ENCODE measurements at regions not wholly inside any gene's neighbourhood (a gene's known extent, or its start where the extent isn't known, plus 50 kb on each side); places are given as distances from the start of the nearest gene placed in this dataset.
A peak's percentile ranks its signal among the peaks of the same experiment; 100 is the strongest.

GRCh38 chr2:861655-862354, 88.8 kb upstream of the SNTG2 start:
- no peak for FAIRE-seq
- DNase-seq (ENCODE audit: insufficient read length, low spot score): no peak

- no peak for FAIRE-seq
These were observed 90.3 kb upstream of the SNTG2 start for GRCh38 chr2:860259-860855.

DNA sequence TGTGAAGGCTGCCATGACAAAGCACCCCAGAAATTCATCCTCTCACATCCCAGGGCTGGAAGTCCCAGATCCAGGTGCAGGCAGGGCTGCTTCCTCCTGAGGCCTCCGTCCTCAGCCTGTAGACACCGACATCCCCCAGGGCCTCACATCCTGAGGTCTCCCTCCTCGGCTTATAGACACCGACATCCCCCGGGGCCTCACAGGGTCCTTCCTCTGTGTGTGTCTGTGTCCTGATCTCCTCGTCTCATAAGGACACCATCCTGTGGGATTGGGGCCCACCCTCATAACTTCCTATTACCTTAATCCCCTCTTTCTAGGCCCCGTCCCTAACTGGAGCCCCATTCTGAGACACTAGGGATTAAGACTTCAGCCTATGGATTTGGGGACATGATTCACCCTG, 92.0 kb upstream of the SNTG2 start:
- FAIRE-seq (no peak), DNase-seq (ENCODE audit: insufficient read length, low spot score) (no peak)

More at GRCh38 chr2:860259-860855, 90.3 kb upstream of the SNTG2 start:
- DNase-seq (ENCODE audit: insufficient read length, low spot score): no peak

DNA sequence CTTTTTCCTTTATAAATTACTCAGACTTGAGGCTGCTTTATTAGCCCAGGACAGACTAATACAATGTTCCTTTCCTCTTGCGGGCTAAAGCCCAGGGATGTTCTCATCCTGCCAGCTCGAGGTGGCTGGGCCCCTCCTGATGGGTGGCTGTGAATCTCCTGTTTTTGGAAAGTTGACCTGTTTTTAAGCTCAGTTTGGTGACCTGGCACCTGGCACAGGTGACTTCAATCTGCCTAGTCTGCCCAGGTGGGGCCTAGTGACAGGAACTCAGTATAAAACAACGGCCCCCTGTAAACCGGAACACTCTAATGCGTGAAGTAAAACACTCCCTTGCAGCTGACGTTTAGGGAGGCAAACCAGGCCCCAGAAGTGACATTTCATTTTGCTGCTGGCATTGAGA, 92.7 kb upstream of the SNTG2 start:
- FAIRE-seq (no peak), DNase-seq (ENCODE audit: insufficient read length, low spot score) (no peak)

DNA sequence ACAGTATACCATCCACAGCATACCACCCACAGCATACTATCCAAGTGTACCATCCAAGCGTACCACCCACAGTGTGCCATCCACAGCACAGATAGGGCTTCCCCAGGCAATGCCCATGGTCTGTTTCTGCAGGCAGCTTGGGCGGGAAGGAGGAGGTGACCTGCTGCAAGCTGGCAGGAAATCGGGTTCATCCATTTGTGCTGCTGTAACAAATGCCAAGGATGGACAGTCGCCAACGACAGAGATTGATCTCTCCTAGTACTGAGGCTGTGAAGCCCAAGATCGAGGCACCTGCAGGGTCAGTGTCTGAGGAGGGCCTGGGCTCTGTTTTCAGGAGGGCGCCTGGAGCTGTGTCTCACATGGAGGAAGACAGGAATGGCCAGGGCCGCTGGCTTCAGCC, 93.6 kb upstream of the SNTG2 start:
- no peak for DNase-seq (ENCODE audit: insufficient read length, low spot score)
- no peak for FAIRE-seq

- FAIRE-seq: no peak
These were observed 94.2 kb upstream of the SNTG2 start for GRCh38 chr2:856456-856855.

GRCh38 chr2:856041-856440, 94.6 kb upstream of the SNTG2 start:
- FAIRE-seq (no peak), DNase-seq (ENCODE audit: insufficient read length, low spot score) (no peak)

More at GRCh38 chr2:856456-856855, 94.2 kb upstream of the SNTG2 start:
- no peak for DNase-seq (ENCODE audit: insufficient read length, low spot score)

DNA sequence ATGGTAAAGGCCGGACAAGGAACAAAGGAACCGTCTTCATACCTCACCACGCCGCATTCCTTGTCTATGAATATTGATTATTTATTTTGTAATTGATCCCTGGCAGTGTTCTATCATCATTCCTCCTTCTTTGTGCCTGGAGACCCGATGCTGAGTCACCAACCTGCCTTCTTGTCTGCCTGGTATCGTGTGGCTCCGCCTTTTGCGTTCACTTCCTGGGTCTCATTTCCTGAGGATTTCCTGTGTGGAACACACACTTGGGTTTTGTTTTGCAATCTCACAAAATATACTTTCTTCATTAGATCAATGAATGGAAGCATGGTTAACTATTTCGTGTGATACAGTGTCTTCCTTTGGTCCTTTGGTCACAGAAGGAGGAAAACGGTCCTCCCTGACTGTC, 95.5 kb upstream of the SNTG2 start:
- FAIRE-seq: no peak
- DNase-seq (ENCODE audit: insufficient read length, low spot score): no peak

- FAIRE-seq (peak; percentile 28), DNase-seq (ENCODE audit: insufficient read length, low spot score) (peak; percentile 36)
These were observed 96.2 kb upstream of the SNTG2 start for GRCh38 chr2:854460-854859.

GRCh38 chr2:853203-853870, 97.3 kb upstream of the SNTG2 start:
- DNase-seq (ENCODE audit: insufficient read length, low spot score): no peak
- FAIRE-seq: no peak

DNA sequence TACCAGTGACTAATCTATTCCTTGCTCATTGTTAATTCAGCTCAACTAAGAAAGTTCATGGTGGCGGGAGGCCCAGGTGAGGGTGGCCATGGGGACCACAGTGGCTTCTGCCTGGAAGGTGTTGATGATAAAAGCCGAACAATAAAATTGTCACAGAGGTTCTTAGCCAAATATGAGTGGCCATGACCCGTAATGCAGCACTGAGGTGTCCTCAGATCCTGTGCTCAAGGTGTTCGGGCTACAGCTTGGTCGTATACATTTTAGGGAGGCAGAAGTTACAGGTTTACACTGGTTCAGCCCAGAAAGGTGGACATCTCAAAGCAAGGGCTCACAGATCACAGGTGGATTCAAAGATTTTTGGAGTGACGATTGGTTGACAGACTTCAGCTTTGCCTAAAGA, 98.5 kb upstream of the SNTG2 start:
- DNase-seq (ENCODE audit: insufficient read length, low spot score): no peak
- no peak for FAIRE-seq

GRCh38 chr2:851680-852079, 99.0 kb upstream of the SNTG2 start:
- FAIRE-seq (no peak), DNase-seq (ENCODE audit: insufficient read length, low spot score) (no peak)

GRCh38 chr2:851078-851477, 99.6 kb upstream of the SNTG2 start:
- FAIRE-seq (no peak), DNase-seq (ENCODE audit: insufficient read length, low spot score) (no peak)

- FAIRE-seq: no peak
- DNase-seq (ENCODE audit: insufficient read length, low spot score): no peak
These were observed 100.2 kb upstream of the SNTG2 start for GRCh38 chr2:850429-850828.

- no peak for DNase-seq (ENCODE audit: insufficient read length, low spot score)
- no peak for FAIRE-seq
These were observed 102.5 kb upstream of the SNTG2 start for GRCh38 chr2:848099-848498.

DNA sequence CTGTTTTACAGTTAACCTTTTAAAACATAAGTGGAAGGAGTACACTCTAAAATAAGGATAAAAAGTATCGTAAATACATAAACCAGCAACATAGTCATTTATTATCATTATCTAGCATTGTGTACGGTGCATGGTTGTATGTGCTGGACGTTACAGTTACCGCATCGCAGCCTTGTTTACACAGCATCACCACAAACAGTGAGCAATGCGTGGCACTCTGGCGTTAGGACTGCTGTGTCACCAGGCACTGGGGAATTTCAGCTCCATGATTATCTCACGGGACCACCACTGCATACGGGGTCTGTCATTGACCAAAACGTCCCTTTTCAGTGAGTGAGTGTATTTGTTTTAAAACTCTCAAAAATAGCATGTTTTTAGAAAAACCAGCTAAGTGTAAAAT, 103.0 kb upstream of the SNTG2 start:
- FAIRE-seq: no peak
- DNase-seq (ENCODE audit: insufficient read length, low spot score): no peak

GRCh38 chr2:844715-845114, 105.9 kb upstream of the SNTG2 start:
- DNase-seq (ENCODE audit: insufficient read length, low spot score) (no peak), FAIRE-seq (no peak)

GRCh38 chr2:842151-842803, 108.4 kb upstream of the SNTG2 start:
- DNase-seq (ENCODE audit: insufficient read length, low spot score) (no peak), FAIRE-seq (no peak)

DNA sequence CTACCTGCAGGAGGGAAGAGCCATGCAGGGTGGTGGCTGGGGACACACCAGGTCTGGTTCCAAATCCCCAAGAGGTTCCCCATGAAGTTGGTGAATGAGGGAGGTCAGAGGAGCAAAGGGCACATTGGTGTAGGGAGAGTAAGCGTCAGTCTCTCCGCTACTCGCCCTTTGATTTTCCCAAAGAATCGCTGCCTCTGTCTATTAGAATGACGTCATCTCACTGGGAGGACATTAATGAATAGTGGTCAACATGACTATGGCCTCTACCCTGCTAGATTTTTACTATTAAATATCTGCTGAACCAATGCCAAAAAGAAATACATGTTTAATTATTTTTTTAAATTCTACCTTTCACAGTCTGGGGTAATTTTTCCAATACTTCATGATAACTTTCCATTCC, 109.6 kb upstream of the SNTG2 start:
- FAIRE-seq (no peak), DNase-seq (ENCODE audit: insufficient read length, low spot score) (no peak)

DNA sequence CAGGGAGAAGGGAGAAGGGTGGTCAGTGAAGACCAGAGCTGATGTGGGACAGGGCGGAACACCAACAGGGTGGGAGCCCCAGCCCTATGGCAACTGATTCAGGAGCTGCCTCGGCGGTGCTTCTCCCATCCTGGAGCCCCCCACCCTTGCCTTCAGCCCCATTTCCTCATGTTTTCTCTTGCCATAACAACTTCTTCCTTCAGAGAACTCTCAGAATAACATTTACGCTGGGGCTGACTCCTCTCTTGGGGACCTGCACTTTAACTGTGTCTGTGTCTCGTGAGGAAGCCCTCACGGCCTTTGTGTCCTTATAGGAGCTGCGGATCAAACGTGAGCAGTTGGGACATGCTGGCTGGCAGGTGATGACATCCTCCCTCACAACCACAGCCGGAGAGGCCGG, 116.4 kb upstream of the SNTG2 start:
- FAIRE-seq (no peak), DNase-seq (ENCODE audit: insufficient read length, low spot score) (no peak)

GRCh38 chr2:833180-833579, 117.5 kb upstream of the SNTG2 start:
- DNase-seq (ENCODE audit: insufficient read length, low spot score) (no peak), FAIRE-seq (no peak)

- FAIRE-seq: no peak
These were observed 118.0 kb upstream of the SNTG2 start for GRCh38 chr2:832635-833034.

More at GRCh38 chr2:832635-833034, 118.0 kb upstream of the SNTG2 start:
- DNase-seq (ENCODE audit: insufficient read length, low spot score): no peak

All from GM19239 (cell line).